ENCODE measurements at regions not wholly inside any gene's neighbourhood (a gene's known extent, or its start where the extent isn't known, plus 50 kb on each side); places are given as distances from the start of the nearest gene placed in this dataset.

GRCh38 chr11:19562156-19562555 lies 150.5 kb upstream of the NAV2 start:
- TF ChIP-seq POLR2A (IDR thresholded peaks at IDR 0.05) = no peak
- TF ChIP-seq, protein P1, sequence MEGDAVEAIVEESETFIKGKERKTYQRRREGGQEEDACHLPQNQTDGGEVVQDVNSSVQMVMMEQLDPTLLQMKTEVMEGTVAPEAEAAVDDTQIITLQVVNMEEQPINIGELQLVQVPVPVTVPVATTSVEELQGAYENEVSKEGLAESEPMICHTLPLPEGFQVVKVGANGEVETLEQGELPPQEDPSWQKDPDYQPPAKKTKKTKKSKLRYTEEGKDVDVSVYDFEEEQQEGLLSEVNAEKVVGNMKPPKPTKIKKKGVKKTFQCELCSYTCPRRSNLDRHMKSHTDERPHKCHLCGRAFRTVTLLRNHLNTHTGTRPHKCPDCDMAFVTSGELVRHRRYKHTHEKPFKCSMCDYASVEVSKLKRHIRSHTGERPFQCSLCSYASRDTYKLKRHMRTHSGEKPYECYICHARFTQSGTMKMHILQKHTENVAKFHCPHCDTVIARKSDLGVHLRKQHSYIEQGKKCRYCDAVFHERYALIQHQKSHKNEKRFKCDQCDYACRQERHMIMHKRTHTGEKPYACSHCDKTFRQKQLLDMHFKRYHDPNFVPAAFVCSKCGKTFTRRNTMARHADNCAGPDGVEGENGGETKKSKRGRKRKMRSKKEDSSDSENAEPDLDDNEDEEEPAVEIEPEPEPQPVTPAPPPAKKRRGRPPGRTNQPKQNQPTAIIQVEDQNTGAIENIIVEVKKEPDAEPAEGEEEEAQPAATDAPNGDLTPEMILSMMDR (IDR thresholded peaks at IDR 0.05) = no peak
